ENCODE measurements at regions not wholly inside any gene's neighbourhood (a gene's known extent, or its start where the extent isn't known, plus 50 kb on each side); places are given as distances from the start of the nearest gene placed in this dataset.

DNA sequence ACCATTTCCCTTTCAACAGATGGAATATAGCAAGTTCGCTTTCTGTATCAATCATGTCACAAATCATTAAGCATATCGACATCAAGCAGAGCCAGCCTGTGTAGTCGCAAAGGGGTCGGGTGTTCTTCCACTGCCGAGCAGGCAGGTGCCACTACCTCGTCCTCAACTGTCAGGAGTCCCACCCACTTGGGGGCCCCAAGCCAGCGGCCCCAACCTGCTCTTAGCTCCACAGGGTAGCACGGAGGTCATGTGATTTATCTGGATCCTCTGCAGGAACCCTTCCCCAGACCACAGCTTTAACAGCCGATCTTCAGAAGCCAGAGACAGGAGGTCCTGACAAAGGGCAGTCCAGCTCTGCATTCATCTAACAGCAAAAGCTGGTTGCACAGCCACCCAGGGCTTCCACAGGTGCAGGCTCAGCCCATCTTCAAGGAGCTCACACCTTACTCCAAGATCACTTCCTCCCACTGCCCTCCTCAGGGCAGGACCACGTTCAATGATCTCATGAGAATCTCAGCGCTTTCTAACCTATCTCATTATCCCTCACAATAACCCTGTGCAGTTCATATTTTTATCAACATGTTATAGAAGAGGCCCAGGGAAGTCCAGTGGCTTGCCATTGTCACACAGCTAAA is 110.2 kb downstream of the TRIM29 start:
- Histone ChIP-seq H3K9me3 (ENCODE audit: control insufficient read depth, low read length) (no peaks in the 10 kb centered on the region), H3K4me1 (no peaks in the 10 kb centered on the region), H2AFZ (no peak overlapping the region), H3K27ac (no peak overlapping the region), H3K79me2 (no peaks in the 10 kb centered on the region), H3K36me3 (ENCODE audit: control insufficient read depth, insufficient read depth, low read length) (no peaks in the 10 kb centered on the region), H3K27me3 (ENCODE audit: control insufficient read depth, insufficient read depth, low read length) (no peaks in the 10 kb centered on the region), H3K4me3 (ENCODE audit: low read depth, low read length) (no peak overlapping the region), H3K9ac (no peak overlapping the region), H3K4me2 (ENCODE audit: low read length) (no peak overlapping the region)
- TF ChIP-seq, protein P1, sequence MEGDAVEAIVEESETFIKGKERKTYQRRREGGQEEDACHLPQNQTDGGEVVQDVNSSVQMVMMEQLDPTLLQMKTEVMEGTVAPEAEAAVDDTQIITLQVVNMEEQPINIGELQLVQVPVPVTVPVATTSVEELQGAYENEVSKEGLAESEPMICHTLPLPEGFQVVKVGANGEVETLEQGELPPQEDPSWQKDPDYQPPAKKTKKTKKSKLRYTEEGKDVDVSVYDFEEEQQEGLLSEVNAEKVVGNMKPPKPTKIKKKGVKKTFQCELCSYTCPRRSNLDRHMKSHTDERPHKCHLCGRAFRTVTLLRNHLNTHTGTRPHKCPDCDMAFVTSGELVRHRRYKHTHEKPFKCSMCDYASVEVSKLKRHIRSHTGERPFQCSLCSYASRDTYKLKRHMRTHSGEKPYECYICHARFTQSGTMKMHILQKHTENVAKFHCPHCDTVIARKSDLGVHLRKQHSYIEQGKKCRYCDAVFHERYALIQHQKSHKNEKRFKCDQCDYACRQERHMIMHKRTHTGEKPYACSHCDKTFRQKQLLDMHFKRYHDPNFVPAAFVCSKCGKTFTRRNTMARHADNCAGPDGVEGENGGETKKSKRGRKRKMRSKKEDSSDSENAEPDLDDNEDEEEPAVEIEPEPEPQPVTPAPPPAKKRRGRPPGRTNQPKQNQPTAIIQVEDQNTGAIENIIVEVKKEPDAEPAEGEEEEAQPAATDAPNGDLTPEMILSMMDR (IDR thresholded peaks at IDR 0.05), result no peak

DNA sequence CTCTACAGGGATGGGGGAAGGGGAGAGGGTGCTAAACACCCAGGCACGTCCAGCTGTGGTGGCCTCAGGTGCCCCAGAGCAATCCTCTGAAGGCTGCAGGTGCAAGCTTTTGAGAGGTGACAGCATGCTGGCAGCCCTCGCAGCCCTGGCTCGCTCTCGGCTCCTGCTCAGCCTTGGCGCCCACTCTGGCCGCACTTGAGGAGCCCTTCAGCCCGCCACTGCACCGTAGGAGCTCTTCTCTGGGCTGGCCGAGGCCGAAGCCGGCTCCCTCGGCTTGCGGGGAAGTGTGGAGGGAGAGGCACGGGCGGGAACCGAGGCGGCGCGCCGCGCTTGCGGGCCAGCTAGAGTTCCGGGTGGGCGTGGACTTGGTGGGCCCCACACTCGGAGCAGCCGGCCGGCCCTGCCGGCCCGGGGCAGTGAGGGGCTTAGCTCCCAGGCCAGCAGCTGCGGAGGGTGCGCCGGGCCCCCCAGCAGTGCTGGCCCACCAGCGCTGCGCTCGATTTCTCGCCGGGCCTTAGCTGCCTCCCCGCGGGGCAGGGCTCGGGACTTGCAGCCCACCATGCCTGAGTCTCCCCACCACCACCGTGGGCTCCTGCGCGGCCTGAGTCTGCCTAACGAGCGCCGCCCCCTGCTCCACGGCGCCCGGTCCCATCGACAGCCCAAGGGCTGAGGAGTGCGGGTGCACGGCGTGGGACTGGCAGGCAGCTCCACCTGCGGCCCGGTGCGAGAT is 112.1 kb downstream of the TRIM29 start:
- Histone ChIP-seq H3K4me3 (ENCODE audit: low read depth, low read length) (no peak overlapping the region), H3K27ac (no peak overlapping the region), H3K4me1 (no peaks in the 10 kb centered on the region), H3K27me3 (ENCODE audit: control insufficient read depth, insufficient read depth, low read length) (no peaks in the 10 kb centered on the region), H3K79me2 (no peaks in the 10 kb centered on the region), H3K9me3 (ENCODE audit: control insufficient read depth, low read length) (no peaks in the 10 kb centered on the region), H3K36me3 (ENCODE audit: control insufficient read depth, insufficient read depth, low read length) (no peaks in the 10 kb centered on the region), H3K9ac (no peak overlapping the region), H2AFZ (no peak overlapping the region), H3K4me2 (ENCODE audit: low read length) (no peak overlapping the region)
- TF ChIP-seq, protein P1 (IDR thresholded peaks at IDR 0.05), result no peak

DNA sequence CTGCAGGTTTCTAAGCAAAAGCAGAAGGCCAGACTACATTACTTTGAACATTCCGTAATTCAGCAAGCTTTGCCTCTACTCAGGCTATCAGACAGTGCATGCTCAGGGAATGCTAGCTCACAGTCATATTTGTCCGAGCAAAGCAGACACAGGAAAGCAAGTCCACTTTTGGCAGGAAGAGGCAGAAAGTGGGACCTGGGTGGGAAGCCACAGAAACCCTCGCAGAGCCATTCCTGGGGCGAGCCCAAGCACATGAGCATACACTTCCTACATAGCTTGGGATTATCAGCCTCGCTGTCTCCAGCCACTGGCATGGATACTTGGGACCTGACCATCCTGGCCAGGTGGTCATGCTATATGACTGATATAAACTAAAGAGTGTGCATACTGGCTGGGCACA is 113.3 kb downstream of the TRIM29 start:
- Histone ChIP-seq H3K27me3 (ENCODE audit: control insufficient read depth, insufficient read depth, low read length) (no peaks in the 10 kb centered on the region), H3K79me2 (no peaks in the 10 kb centered on the region), H3K4me2 (ENCODE audit: low read length) (no peak overlapping the region), H3K9ac (no peak overlapping the region), H3K4me3 (ENCODE audit: low read depth, low read length) (no peak overlapping the region), H3K27ac (no peak overlapping the region), H3K9me3 (ENCODE audit: control insufficient read depth, low read length) (no peaks in the 10 kb centered on the region), H2AFZ (no peak overlapping the region), H3K36me3 (ENCODE audit: control insufficient read depth, insufficient read depth, low read length) (no peaks in the 10 kb centered on the region), H3K4me1 (no peaks in the 10 kb centered on the region)
- TF ChIP-seq, protein P1 (IDR thresholded peaks at IDR 0.05), result no peak

DNA sequence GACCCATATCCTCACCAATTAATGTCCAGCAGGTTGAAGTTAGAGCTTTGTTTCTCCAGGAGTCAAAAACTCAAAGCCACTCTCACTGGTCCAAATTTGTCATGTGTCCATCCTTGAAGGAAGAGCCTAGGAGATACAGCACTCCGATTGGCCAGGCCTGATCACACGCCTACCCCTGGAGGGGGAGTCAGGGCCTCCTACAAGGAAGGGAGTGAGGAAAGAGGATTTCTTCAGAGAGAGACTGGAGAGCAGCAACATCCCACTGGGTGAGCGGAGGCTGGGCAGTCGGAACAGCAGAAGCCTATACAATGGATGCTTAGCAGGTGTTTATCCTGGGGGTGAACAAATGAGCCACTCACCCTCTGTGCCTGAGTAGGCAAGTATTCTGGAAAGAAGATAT is 113.9 kb downstream of the TRIM29 start:
- no peaks in the 10 kb centered on the region for H3K4me1 ChIP-seq

More for the DNA sequence above, 113.9 kb downstream of the TRIM29 start:
- H2AFZ ChIP-seq, result no peak overlapping the region
- TF ChIP-seq, protein P1 (IDR thresholded peaks at IDR 0.05), result no peak
- no peak overlapping the region for H3K27ac ChIP-seq
- no peak overlapping the region for H3K4me3 ChIP-seq (ENCODE audit: low read depth, low read length)
- H3K79me2 ChIP-seq, result no peaks in the 10 kb centered on the region
- H3K27me3 ChIP-seq (ENCODE audit: control insufficient read depth, insufficient read depth, low read length), result no peaks in the 10 kb centered on the region
- no peaks in the 10 kb centered on the region for H3K9me3 ChIP-seq (ENCODE audit: control insufficient read depth, low read length)
- no peak overlapping the region for H3K9ac ChIP-seq
- H3K4me2 ChIP-seq (ENCODE audit: low read length), result no peak overlapping the region
- H3K36me3 ChIP-seq (ENCODE audit: control insufficient read depth, insufficient read depth, low read length), result no peaks in the 10 kb centered on the region

All from parathyroid adenoma (tissue), 2 donors.